ENCODE measurements at regions not wholly inside any gene's neighbourhood (a gene's known extent, or its start where the extent isn't known, plus 50 kb on each side); places are given as distances from the start of the nearest gene placed in this dataset.

DNA sequence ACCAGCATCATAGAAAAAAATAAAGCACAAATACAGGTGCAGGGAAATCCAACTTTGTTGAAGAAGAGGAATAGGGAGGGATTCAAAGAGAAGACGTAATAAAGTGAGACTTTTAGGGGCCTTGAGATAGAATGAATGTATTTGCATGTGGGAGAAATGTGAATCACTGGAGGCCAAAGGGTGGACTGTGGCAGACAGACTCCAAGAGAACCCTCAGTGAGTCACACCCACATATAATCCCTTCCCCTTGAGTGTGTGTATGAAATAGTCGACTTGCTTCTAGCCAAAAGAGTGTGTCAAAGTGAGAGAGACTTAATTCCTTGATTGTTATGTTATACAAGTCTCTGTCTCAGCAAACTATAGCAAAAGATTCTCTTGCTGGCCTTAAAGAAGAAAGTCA, 101.3 kb upstream of the GHITM start:
- Mint-ChIP-seq H3K4me1 (ENCODE audit: low read depth, unreplicated experiment) (no peaks in the 10 kb centered on the region), H3K4me3 (ENCODE audit: unreplicated experiment) (no peak overlapping the region), H3K27me3 (ENCODE audit: unreplicated experiment) (no peaks in the 10 kb centered on the region), H3K9me3 (ENCODE audit: unreplicated experiment) (peaks cover 2% of the 10 kb centered on the region), H3K36me3 (ENCODE audit: unreplicated experiment) (no peaks in the 10 kb centered on the region), H3K27ac (ENCODE audit: unreplicated experiment) (no peak overlapping the region)
- DNase-seq: no peak
- TF ChIP-seq, protein P1, sequence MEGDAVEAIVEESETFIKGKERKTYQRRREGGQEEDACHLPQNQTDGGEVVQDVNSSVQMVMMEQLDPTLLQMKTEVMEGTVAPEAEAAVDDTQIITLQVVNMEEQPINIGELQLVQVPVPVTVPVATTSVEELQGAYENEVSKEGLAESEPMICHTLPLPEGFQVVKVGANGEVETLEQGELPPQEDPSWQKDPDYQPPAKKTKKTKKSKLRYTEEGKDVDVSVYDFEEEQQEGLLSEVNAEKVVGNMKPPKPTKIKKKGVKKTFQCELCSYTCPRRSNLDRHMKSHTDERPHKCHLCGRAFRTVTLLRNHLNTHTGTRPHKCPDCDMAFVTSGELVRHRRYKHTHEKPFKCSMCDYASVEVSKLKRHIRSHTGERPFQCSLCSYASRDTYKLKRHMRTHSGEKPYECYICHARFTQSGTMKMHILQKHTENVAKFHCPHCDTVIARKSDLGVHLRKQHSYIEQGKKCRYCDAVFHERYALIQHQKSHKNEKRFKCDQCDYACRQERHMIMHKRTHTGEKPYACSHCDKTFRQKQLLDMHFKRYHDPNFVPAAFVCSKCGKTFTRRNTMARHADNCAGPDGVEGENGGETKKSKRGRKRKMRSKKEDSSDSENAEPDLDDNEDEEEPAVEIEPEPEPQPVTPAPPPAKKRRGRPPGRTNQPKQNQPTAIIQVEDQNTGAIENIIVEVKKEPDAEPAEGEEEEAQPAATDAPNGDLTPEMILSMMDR (IDR thresholded peaks at IDR 0.05; ENCODE audit: partially characterized antibody, unreplicated experiment): no peak

DNA sequence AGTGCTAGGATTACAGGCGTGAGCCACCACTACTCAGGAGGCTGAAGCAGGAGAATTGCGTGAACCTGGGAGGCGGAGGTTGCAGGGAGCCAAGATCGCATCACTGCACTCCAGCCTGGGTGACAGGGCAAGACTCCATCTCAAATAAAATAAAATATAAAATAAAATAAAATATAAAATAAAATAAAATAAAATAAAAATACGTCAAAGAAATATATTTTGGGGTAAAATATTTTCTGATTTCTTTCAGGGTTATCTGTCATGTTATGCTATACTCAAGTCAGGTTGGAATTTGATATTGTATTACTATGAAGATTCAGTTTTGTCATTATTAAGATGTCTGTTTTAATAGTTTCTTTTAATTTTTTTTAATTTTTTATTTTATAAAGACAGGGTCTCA, 99.4 kb upstream of the GHITM start:
- TF ChIP-seq, protein P1 (IDR thresholded peaks at IDR 0.05; ENCODE audit: partially characterized antibody, unreplicated experiment): no peak
- Mint-ChIP-seq H3K27me3 (ENCODE audit: unreplicated experiment) (peaks cover 2% of the 10 kb centered on the region), H3K4me3 (ENCODE audit: unreplicated experiment) (no peak overlapping the region), H3K27ac (ENCODE audit: unreplicated experiment) (no peak overlapping the region), H3K9me3 (ENCODE audit: unreplicated experiment) (peaks cover 2% of the 10 kb centered on the region), H3K4me1 (ENCODE audit: low read depth, unreplicated experiment) (no peaks in the 10 kb centered on the region), H3K36me3 (ENCODE audit: unreplicated experiment) (no peaks in the 10 kb centered on the region)
- DNase-seq: no peak

DNA sequence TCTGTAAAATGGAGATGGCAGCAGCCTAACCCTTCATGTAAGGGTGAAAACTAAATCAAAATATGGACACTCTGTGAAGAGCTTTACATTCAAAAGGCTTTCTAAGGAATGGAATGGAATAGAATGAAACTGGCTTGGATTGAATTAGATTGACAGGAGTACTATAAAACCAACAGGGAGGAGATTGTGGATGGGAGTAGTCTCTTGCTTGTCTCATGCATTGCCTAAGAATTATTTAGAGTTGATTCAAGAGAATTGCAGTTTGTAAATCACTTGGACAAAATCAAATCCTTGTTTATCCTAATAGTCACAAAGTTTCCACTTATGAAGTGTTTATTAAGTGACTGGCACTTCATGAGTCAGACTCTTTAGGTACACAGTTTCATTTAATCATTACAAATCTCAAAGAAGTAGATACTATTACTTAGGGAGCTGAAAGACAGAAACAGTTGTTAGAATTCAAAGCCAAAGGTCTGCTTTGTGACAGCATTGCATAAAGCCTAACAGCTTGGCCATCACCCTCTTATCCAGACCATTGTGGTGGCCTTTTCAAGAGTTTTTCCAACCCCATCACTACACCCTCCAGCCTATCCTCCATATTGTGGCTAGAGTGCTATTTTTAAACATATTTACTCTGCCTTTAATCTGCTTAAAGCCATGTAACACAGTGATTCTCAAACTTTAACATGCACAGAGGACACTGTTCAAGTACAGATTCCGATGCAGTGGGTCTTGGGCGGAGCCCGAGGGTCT, 91.9 kb upstream of the GHITM start:
- no peaks in the 10 kb centered on the region for H3K9me3 Mint-ChIP-seq (ENCODE audit: unreplicated experiment)
- DNase-seq: no peak
- TF ChIP-seq, protein P1 (IDR thresholded peaks at IDR 0.05; ENCODE audit: partially characterized antibody, unreplicated experiment): no peak
- no peak overlapping the region for H3K4me3 Mint-ChIP-seq (ENCODE audit: unreplicated experiment)
- H3K4me1 Mint-ChIP-seq (ENCODE audit: low read depth, unreplicated experiment): no peaks in the 10 kb centered on the region
- peaks cover 10% of the 10 kb centered on the region for H3K36me3 Mint-ChIP-seq (ENCODE audit: unreplicated experiment)
- peaks cover 2% of the 10 kb centered on the region for H3K27me3 Mint-ChIP-seq (ENCODE audit: unreplicated experiment)
- H3K27ac Mint-ChIP-seq (ENCODE audit: unreplicated experiment): no peak overlapping the region

DNA sequence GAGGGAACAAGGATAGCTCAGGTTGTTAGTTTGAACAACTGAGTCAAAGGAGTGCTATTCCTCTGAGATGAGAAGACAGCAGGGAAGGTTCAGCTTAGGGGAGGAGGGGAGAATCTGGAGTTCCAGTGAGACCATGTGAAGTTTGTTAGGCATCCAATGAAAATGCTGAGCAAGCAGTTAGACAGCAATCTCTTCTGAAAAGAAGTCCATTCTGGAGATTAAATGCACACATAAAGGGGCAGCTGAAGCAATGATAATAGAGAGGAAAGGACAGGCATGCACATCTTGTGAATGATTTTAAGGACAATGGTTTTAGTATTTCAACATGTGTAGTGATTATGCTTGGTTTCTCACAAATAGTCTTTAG, 89.7 kb upstream of the GHITM start:
- peaks cover 10% of the 10 kb centered on the region for H3K36me3 Mint-ChIP-seq (ENCODE audit: unreplicated experiment)
- H3K27ac Mint-ChIP-seq (ENCODE audit: unreplicated experiment): no peak overlapping the region
- TF ChIP-seq, protein P1 (IDR thresholded peaks at IDR 0.05; ENCODE audit: partially characterized antibody, unreplicated experiment): no peak
- no peak for DNase-seq
- no peaks in the 10 kb centered on the region for H3K27me3 Mint-ChIP-seq (ENCODE audit: unreplicated experiment)
- H3K4me1 Mint-ChIP-seq (ENCODE audit: low read depth, unreplicated experiment): no peaks in the 10 kb centered on the region
- H3K4me3 Mint-ChIP-seq (ENCODE audit: unreplicated experiment): no peak overlapping the region
- H3K9me3 Mint-ChIP-seq (ENCODE audit: unreplicated experiment): no peaks in the 10 kb centered on the region

DNA sequence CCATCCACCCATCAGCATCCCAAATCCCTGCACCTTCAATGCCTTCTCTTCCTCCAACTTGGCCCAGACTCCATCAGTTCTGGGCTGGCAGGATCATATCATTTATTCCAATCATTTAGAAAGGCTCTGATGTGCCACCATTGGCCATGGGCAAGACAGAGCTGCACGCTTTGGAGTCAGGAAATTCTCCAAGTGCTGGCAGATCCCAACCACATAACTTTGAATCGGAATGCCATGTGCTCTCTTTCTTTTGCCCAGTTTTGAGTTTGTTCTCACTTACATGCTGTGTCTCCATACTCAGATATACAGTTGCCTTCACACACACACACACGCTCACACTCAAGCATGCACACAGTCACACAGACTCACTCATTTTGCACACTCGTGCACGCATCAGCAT, 85.7 kb upstream of the GHITM start:
- DNase-seq: no peak
- Mint-ChIP-seq H3K4me3 (ENCODE audit: unreplicated experiment) (no peak overlapping the region), H3K36me3 (ENCODE audit: unreplicated experiment) (peaks cover 5% of the 10 kb centered on the region), H3K27me3 (ENCODE audit: unreplicated experiment) (no peaks in the 10 kb centered on the region), H3K4me1 (ENCODE audit: low read depth, unreplicated experiment) (no peaks in the 10 kb centered on the region), H3K27ac (ENCODE audit: unreplicated experiment) (no peak overlapping the region), H3K9me3 (ENCODE audit: unreplicated experiment) (no peaks in the 10 kb centered on the region)
- TF ChIP-seq, protein P1 (IDR thresholded peaks at IDR 0.05; ENCODE audit: partially characterized antibody, unreplicated experiment): no peak

Data from glutamatergic neuron (in vitro differentiated cells).